ENCODE measurements at regions not wholly inside any gene's neighbourhood (a gene's known extent, or its start where the extent isn't known, plus 50 kb on each side); places are given as distances from the start of the nearest gene placed in this dataset.

DNA sequence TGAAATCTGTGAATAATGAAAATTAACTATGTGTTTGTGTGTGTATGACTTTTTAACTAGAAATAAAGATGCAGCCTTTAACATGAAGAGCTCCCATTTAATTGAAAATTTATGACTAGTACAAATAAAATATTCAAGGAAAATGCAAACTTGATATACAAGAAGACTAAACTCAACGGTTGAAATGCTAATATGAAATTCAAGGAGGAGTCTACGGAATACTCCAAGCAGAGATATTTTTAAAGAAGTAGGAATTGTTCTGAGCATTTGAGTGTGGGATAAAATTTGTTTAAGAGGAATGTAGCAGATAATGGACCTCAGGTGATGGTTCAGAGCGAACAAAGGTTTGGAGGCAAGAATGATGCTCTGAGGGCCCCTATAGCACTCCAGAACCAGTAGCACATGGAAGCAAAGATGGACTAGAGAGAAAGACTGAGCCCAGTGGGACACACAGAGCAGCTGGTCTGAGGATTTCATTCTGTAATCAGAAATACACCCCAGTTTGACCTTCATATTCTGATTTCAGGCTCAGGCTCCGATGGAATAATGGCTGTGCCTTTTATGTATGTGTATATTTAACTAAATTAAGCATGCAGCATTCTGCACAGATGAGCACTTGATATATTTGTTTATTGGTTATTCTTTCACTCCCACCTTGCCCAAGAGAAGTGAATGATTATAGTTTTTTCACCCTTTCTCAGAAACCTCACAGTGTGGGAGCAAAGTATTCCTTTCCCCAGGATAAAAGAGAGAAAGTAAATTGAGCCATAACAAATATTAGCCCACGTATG, 227.1 kb downstream of the ZPLD1 start:
- no peak overlapping the region for H3K4me3 ChIP-seq (ENCODE audit: low read depth, low read length)
- TF ChIP-seq, protein P1, sequence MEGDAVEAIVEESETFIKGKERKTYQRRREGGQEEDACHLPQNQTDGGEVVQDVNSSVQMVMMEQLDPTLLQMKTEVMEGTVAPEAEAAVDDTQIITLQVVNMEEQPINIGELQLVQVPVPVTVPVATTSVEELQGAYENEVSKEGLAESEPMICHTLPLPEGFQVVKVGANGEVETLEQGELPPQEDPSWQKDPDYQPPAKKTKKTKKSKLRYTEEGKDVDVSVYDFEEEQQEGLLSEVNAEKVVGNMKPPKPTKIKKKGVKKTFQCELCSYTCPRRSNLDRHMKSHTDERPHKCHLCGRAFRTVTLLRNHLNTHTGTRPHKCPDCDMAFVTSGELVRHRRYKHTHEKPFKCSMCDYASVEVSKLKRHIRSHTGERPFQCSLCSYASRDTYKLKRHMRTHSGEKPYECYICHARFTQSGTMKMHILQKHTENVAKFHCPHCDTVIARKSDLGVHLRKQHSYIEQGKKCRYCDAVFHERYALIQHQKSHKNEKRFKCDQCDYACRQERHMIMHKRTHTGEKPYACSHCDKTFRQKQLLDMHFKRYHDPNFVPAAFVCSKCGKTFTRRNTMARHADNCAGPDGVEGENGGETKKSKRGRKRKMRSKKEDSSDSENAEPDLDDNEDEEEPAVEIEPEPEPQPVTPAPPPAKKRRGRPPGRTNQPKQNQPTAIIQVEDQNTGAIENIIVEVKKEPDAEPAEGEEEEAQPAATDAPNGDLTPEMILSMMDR (IDR thresholded peaks at IDR 0.05; ENCODE audit: insufficient read depth, low read depth, low read length, missing control alignments) = no peak
- no peak for DNase-seq (ENCODE audit: low read depth)

DNA sequence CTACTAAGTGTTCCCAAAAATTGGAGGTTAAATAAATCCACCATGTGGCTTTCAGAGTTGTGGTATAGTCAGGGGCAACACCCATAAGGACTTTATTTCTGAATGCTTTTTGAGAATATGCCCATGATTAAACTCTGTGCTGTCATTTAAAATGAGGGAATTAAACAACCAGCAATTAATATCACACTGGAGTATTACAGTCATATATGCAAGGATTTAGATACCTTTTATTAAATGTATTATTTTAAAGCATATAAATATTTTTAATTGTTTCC, 227.6 kb downstream of the ZPLD1 start:
- TF ChIP-seq, protein P1 (IDR thresholded peaks at IDR 0.05; ENCODE audit: insufficient read depth, low read depth, low read length, missing control alignments) = no peak

GRCh38 chr3:102664126-102664525, 229.3 kb downstream of the ZPLD1 start:
- TF ChIP-seq, protein P1 (IDR thresholded peaks at IDR 0.05; ENCODE audit: insufficient read depth, low read depth, low read length, missing control alignments) = no peak
- DNase-seq (ENCODE audit: low read depth) = no peak
- H3K4me3 ChIP-seq (ENCODE audit: low read depth, low read length) = no peak overlapping the region

More for the DNA sequence above, 227.6 kb downstream of the ZPLD1 start:
- H3K4me3 ChIP-seq (ENCODE audit: low read depth, low read length) = no peak overlapping the region
- no peak for DNase-seq (ENCODE audit: low read depth)

DNA sequence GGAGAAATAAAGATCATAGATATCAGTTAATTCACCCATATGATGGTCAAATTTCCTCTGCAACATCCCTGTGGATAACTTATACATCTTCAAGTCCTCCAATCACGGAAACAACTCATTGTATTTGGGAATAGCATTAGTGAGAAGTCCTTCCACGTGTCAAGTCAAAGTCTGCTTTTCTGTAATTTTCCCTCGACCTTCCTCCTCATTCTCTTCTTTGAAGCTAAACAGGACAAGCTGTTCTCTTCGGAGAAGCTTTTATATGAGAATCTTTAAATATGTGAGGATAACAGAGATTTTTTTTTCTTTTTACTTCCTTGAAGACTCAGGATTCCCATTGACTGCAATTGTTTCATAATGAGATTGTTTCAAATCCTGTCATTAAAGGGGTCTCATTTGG, 230.4 kb downstream of the ZPLD1 start:
- H3K4me3 ChIP-seq (ENCODE audit: low read depth, low read length) = no peak overlapping the region
- TF ChIP-seq, protein P1 (IDR thresholded peaks at IDR 0.05; ENCODE audit: insufficient read depth, low read depth, low read length, missing control alignments) = no peak
- DNase-seq (ENCODE audit: low read depth) = no peak

- TF ChIP-seq, protein P1 (IDR thresholded peaks at IDR 0.05; ENCODE audit: insufficient read depth, low read depth, low read length, missing control alignments) = no peak
- no peak overlapping the region for H3K4me3 ChIP-seq (ENCODE audit: low read depth, low read length)
- DNase-seq (ENCODE audit: low read depth) = no peak
Observed at GRCh38 chr3:102668247-102668646, 233.4 kb downstream of the ZPLD1 start.

- TF ChIP-seq, protein P1 (IDR thresholded peaks at IDR 0.05; ENCODE audit: insufficient read depth, low read depth, low read length, missing control alignments) = no peak
- DNase-seq (ENCODE audit: low read depth) = no peak
- H3K4me3 ChIP-seq (ENCODE audit: low read depth, low read length) = no peak overlapping the region
Observed at GRCh38 chr3:102670986-102671385, 236.2 kb downstream of the ZPLD1 start.

GRCh38 chr3:102672305-102672704, 237.5 kb downstream of the ZPLD1 start:
- TF ChIP-seq, protein P1 (IDR thresholded peaks at IDR 0.05; ENCODE audit: insufficient read depth, low read depth, low read length, missing control alignments) = no peak
- no peak for DNase-seq (ENCODE audit: low read depth)
- H3K4me3 ChIP-seq (ENCODE audit: low read depth, low read length) = no peak overlapping the region
